ENCODE measurements at regions not wholly inside any gene's neighbourhood (a gene's known extent, or its start where the extent isn't known, plus 50 kb on each side); places are given as distances from the start of the nearest gene placed in this dataset.

DNA sequence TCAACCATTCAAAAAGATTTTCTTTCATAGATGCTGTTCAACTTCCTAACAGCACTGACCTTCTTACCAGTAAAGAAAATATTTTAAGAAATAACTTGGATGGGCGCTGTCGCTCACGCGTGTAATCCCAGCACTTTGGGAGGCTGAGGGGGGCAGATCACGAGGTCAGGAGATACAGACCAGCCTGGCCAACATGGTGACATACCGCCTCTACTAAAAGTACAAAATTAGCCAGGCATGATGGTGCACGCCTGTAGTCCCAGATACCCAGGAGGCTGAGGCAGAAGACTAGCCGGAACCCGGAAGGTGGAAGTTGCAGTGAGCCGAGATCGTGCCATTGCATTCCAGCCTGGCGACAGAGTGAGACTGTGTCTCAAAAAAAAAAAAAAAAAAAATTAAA, 865.7 kb upstream of the SLC10A2 start:
- TF ChIP-seq POLR2A (IDR thresholded peaks at IDR 0.05) = no peak
- TF ChIP-seq, protein P1, sequence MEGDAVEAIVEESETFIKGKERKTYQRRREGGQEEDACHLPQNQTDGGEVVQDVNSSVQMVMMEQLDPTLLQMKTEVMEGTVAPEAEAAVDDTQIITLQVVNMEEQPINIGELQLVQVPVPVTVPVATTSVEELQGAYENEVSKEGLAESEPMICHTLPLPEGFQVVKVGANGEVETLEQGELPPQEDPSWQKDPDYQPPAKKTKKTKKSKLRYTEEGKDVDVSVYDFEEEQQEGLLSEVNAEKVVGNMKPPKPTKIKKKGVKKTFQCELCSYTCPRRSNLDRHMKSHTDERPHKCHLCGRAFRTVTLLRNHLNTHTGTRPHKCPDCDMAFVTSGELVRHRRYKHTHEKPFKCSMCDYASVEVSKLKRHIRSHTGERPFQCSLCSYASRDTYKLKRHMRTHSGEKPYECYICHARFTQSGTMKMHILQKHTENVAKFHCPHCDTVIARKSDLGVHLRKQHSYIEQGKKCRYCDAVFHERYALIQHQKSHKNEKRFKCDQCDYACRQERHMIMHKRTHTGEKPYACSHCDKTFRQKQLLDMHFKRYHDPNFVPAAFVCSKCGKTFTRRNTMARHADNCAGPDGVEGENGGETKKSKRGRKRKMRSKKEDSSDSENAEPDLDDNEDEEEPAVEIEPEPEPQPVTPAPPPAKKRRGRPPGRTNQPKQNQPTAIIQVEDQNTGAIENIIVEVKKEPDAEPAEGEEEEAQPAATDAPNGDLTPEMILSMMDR (IDR thresholded peaks at IDR 0.05) = no peak
